NCI-H526 treated with DMSO at 0.1 percent for 48 hours (cell line): ENCODE measurements at regions not wholly inside any gene's neighbourhood (a gene's known extent, or its start where the extent isn't known, plus 50 kb on each side); places are given as distances from the start of the nearest gene placed in this dataset.
"Not testable (repeated sequence)": the region's sequence is repeated elsewhere in the genome, so short reads cannot be mapped to it uniquely, and the experiment has no call there.

Source experiments
- DNase-seq: peaks from one replicate; lab custom pipeline; 2025; lab: John Stamatoyannopoulos, UW

DNA sequence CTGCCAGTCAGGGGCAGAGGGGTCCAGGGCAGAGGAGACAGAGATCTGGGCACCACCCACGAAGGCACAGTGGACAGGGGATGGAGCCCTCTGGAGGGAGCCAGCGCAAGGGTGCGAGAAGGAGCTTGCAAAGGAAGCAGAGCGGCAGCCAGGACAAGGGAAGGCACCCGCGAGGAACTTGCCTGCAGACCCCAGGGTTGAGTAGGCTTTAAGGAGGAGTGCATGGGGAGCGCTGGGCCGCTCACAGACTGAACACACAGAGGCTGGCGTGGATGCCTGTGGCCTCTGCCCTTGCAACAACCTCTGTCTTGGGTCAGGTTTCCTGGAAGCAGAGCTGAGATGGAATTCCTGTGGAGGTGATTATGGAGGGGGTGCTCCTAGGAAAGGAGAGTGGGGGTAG is 374.4 kb downstream of the CNTNAP3B start:
- DNase-seq: not testable (repeated sequence)

- not testable (repeated sequence) for DNase-seq
Observed at GRCh38 chr9:41754403-41754802, 374.8 kb downstream of the CNTNAP3B start.

DNA sequence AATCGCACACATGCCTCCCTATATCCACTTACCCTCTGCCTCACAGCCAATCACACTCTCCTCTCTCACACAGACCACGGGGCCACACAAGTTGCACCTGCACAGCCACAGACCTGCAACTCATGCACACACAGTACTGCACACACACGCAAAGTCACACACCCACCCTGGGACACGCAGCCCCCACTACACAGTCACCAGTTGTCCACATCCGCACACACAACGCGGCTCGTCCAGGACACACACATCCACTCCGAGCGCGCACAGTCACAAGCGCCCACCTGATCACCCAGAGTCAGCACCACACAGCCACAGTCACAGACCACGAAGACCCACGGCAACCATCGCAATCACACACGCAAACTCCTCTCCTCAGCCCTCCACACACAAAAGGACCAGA is 387.3 kb downstream of the CNTNAP3B start:
- DNase-seq: not testable (repeated sequence)

GRCh38 chr9:41741173-41741572 is 388.1 kb downstream of the CNTNAP3B start:
- DNase-seq: not testable (repeated sequence)

DNA sequence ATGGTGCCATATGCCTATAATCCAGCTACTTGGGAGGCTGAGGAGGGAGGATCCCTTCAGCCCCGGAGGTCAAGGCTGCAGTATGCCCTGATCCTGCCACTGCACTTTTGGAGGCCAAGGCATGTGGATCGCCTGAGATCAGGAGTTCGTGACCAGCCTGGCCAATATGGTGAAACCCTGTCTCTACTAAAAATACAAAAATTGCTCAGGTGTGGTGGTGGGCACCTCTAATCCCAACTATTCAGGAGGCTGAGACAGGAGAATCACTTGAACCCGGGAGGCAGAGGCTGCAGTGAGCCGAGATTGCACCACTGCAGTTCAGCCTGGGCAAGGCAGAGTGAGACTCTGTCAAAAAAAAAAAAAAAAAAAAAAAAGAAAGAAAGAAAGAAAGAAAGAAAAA is 390.5 kb downstream of the CNTNAP3B start:
- not testable (repeated sequence) for DNase-seq

GRCh38 chr9:41699190-41699589 is 430.0 kb downstream of the CNTNAP3B start:
- DNase-seq: not testable (repeated sequence)

DNA sequence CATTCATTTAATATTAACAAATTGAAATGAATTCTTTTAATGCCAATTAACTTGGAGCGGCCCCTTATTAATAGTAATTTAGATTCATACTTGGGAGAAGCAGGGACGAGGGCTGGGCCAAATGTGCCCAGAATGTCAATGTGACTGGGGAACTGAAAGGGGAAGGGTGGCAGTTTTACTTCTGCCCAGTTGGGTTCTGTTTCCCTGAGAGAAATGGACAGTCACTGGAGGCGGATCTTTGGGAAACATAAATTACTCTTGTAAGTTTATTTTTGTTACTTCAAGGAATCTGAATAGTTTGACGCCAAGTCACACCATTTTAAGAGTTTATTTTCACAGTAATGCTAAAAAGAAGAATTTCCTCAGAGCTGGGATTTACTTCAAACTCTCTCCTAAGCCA is 432.1 kb downstream of the CNTNAP3B start:
- not testable (repeated sequence) for DNase-seq

- not testable (repeated sequence) for DNase-seq
Observed at GRCh38 chr9:41679312-41679711, 449.9 kb downstream of the CNTNAP3B start.

DNA sequence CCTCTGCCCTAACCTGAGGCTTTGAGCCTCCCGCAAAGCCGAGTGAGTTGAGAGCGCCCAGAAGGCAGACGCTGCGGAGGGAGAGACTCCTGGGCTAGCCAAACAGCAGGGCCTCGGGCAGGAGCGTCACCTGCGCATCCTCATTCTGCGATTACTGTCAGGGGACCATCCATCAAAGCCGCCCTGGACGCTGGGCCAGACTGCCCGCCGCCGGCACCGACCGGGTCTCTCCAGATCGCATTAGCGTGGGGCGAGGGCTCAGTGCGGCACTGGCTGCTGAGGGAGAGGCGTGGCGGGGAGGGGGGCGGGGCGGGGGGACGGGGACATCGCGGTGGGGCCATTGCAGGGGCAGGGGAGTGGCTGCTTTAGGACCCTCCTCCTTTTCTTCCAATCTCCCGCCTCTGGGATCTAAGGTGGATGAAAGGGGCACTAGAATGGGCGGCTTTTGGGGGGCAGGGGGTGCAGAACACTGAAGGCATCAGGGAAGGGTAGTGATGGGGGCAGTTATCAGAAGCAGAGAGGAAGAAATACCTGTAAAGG is 465.7 kb downstream of the CNTNAP3B start:
- DNase-seq: not testable (repeated sequence)

GRCh38 chr9:41658706-41659105 is 469.6 kb upstream of the ZNG1F start:
- not testable (repeated sequence) for DNase-seq

GRCh38 chr9:41658116-41658515 is 469.0 kb upstream of the ZNG1F start:
- not testable (repeated sequence) for DNase-seq

GRCh38 chr9:41657141-41657540 is 468.0 kb upstream of the ZNG1F start:
- not testable (repeated sequence) for DNase-seq

- DNase-seq: peak; percentile 35
Observed at GRCh38 chr9:41655071-41655554, 466.0 kb upstream of the ZNG1F start.

DNA sequence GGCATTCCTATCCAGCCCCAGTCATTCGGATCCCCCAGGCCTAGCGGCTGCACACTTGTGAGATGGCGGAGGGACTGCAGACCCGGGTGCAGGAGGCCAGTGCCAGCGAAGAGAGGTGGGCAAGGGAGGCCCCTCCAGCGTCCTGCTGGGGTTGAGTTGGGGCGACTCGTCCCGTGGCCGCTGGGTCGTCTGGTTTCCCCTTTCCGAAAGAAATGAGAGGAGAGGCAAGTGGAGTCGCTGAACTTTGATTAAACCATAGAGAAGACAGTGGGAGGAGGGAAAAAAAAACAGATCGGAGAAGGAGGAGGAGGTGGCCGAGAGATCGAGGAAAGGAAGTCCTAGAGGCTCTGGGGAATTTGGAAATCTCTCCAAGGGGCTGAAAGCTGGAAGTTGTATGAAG is 465.2 kb upstream of the ZNG1F start:
- not testable (repeated sequence) for DNase-seq

GRCh38 chr9:41653560-41654340 is 464.6 kb upstream of the ZNG1F start:
- not testable (repeated sequence) for DNase-seq

DNA sequence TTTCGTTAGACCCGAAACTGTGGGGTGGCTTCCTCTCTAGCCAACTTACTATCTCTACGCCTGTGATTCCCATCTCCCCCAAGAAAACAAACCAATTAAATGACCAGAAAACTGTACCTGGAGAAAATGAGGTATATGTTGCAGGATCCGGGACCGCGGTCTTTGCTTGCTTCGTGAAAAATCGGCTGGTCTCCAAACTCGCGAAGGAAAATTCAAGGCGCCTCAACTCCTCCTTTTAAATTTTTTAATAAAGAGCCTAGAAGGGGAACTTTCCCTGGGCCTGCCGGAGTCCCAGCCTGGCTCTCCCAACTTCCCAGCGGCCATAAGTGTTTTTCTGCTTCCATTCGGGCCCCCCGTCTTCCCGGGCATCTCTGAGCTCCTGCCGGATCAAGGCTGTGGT is 463.7 kb upstream of the ZNG1F start:
- not testable (repeated sequence) for DNase-seq

GRCh38 chr9:41652100-41652713 is 463.1 kb upstream of the ZNG1F start:
- not testable (repeated sequence) for DNase-seq

DNA sequence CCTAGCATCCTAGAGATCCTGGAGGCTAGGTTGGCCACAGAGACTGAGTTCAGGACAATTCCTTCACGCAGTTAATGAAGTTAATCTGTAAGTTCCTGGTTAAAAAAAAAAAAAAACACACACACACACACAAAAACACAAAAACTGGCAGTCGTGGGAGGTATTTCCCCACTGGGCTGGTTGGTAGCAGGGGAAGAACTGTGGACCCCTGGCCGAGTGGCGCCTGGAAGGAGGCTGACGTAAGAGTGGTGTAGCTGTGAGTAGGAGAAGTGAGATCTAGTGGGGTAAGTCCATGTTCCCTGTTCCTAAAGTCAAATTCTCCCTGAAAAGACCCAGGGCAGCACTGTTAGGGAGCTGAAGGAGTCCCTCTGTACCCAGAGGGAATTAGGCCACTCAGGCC is 461.0 kb upstream of the ZNG1F start:
- DNase-seq: not testable (repeated sequence)

GRCh38 chr9:41648564-41648963 is 459.4 kb upstream of the ZNG1F start:
- DNase-seq: not testable (repeated sequence)

- DNase-seq: not testable (repeated sequence)
Observed at GRCh38 chr9:41646246-41646645, 457.1 kb upstream of the ZNG1F start.

- DNase-seq: peak; percentile 66
Observed at GRCh38 chr9:41643571-41644279, 454.6 kb upstream of the ZNG1F start.

GRCh38 chr9:41633726-41634125 is 444.6 kb upstream of the ZNG1F start:
- DNase-seq: not testable (repeated sequence)
